Body of pancreas (tissue), 4 donors: ENCODE measurements at regions not wholly inside any gene's neighbourhood (a gene's known extent, or its start where the extent isn't known, plus 50 kb on each side); places are given as distances from the start of the nearest gene placed in this dataset.

Experiments used
- ATAC-seq: fragments of 150-250 bp; one replicate; pipeline ENCODE4 v1.9.1; 2016
- DNase-seq, 4 donors: peaks; one replicate each; pipeline ENCODE4 v3.0.0-alpha.2; 2019
- H3K27ac ChIP-seq, 4 donors: fragments of 200-600 bp; sonication (generic); 1 replicate in 3 of 4; 2 replicates in 1 of 4; pipeline versions ENCODE4 v1.5.1 to v1.6.1; 2016 to 2019; ENCODE audit warnings: mild to moderate bottlenecking in 1 of 4, mixed read lengths in 1 of 4, moderate library complexity in 1 of 4
- H3K27me3 ChIP-seq, 2 donors: fragments of 200-600 bp; sonication (generic); one replicate each; pipeline ENCODE4 v1.6.0; 2016; ENCODE audit warnings: mild to moderate bottlenecking in 1 of 2
- H3K36me3 ChIP-seq, 2 donors: fragments of 200-600 bp; sonication (generic); replicated peaks in 1 of 2; 2 replicates each; pipeline ENCODE4 v1.5.1; 2016; ENCODE audit warnings: low read depth in 2 of 2; ENCODE audit not compliant: insufficient read depth in 1 of 2
- H3K4me1 ChIP-seq: fragments of 200-600 bp; sonication (generic); one replicate; pipeline ENCODE4 v1.6.0; 2016
- H3K4me3 ChIP-seq, 2 donors: fragments of 200-600 bp; sonication (generic); 1 replicate in 1 of 2; 2 replicates in 1 of 2; pipeline ENCODE4 v1.5.1; 2016 to 2019
- H3K9me3 ChIP-seq, 3 donors: fragments of 200-600 bp; sonication (generic); 1 replicate in 2 of 3; 2 replicates in 1 of 3; pipeline ENCODE4 v1.5.1; 2016
- CTCF ChIP-seq, 7 experiments: fragments of 450-650 bp in 4 of 7; fragments of 200-600 bp in 3 of 7; sonication (generic) in 3 of 7; IDR thresholded peaks; one replicate each; pipeline ENCODE4 v1.5.1; 2016 to 2019; ENCODE audit warnings: antibody characterized with exemption in 7 of 7
- POLR2A ChIP-seq, 3 donors: fragments of 450-650 bp; IDR thresholded peaks; one replicate each; pipeline ENCODE4 v1.6.1; 2016; ENCODE audit warnings: antibody characterized with exemption in 3 of 3, mild to moderate bottlenecking in 2 of 3
- WGBS, 2 donors: methylation state at CpG; one replicate each; pipeline ENCODE4 v1.1.5; 2017; 5-methylcytosine and 5-hydroxymethylcytosine counted together
- intact Hi-C: fragments of 100-400 bp; cut with DNase I; formaldehyde crosslinking; loops from one replicate; pipeline ENCODE4 v1.15.1; 2023

- TF ChIP-seq POLR2A (IDR thresholded peaks at IDR 0.05) (no peak), CTCF (IDR thresholded peaks at IDR 0.05) (no peak)
Observed at GRCh38 chr15:31970007-31970406, 60.3 kb upstream of the CHRNA7 start.

GRCh38 chr15:31973197-31973596, 57.1 kb upstream of the CHRNA7 start:
- 61 to 64% methylated on average over 10 of the region's 10 CpGs for WGBS, 2 donors
- DNase-seq (no peak), ATAC-seq (no peak)
- Histone ChIP-seq H3K27me3 (no peaks in the 10 kb centered on the region), H3K36me3 (no peaks in the 10 kb centered on the region), H3K4me1 (peaks cover 19% of the 10 kb centered on the region), H3K4me3 (no peak overlapping the region), H3K9me3 (no peaks in the 10 kb centered on the region), H3K27ac (no peak overlapping the region)
- intact Hi-C loops = no loop called here
- no peak for TF ChIP-seq CTCF (IDR thresholded peaks at IDR 0.05)
- TF ChIP-seq POLR2A (IDR thresholded peaks at IDR 0.05) = no peak

More at GRCh38 chr15:31970007-31970406, 60.3 kb upstream of the CHRNA7 start:
- DNase-seq = no peak
- Histone ChIP-seq H3K27ac (no peak overlapping the region), H3K4me1 (peaks cover 4% of the 10 kb centered on the region), H3K36me3 (no peaks in the 10 kb centered on the region), H3K9me3 (no peaks in the 10 kb centered on the region), H3K27me3 (no peaks in the 10 kb centered on the region), H3K4me3 (no peak overlapping the region)
- ATAC-seq = no peak
- intact Hi-C loops = no loop called here
- 54 to 66% methylated on average over 3 to 4 of the region's 4 CpGs for WGBS, 2 donors

GRCh38 chr15:31974154-31974794, 56.0 kb upstream of the CHRNA7 start:
- Histone ChIP-seq H3K36me3 (no peaks in the 10 kb centered on the region), H3K4me1 (peaks cover 19% of the 10 kb centered on the region), H3K27me3 (no peaks in the 10 kb centered on the region), H3K4me3 (no peak overlapping the region), H3K9me3 (no peaks in the 10 kb centered on the region), H3K27ac (no peak overlapping the region)
- intact Hi-C loops = no loop called here
- 30 to 35% methylated on average over 2 to 6 of the region's 6 CpGs for WGBS, 2 donors
- ATAC-seq (no peak), DNase-seq (no peak)
- TF ChIP-seq CTCF (IDR thresholded peaks at IDR 0.05) = no peak

GRCh38 chr15:31974855-31975829, 55.2 kb upstream of the CHRNA7 start:
- Histone ChIP-seq H3K9me3 (no peaks in the 10 kb centered on the region), H3K4me1 (peaks cover 19% of the 10 kb centered on the region), H3K27me3 (no peaks in the 10 kb centered on the region), H3K36me3 (no peaks in the 10 kb centered on the region), H3K27ac (no peak overlapping the region), H3K4me3 (no peak overlapping the region)
- WGBS, 2 donors = 6 to 9% methylated on average over 20 to 36 of the region's 36 CpGs
- intact Hi-C loops = no loop called here
- TF ChIP-seq CTCF (IDR thresholded peaks at IDR 0.05) (peak; percentile 33 to 61 (median 57)), POLR2A (IDR thresholded peaks at IDR 0.05) (no peak)
- ATAC-seq = peak; percentile 27
- peak; percentile 29 to 55 (median 36) for DNase-seq
